ENCODE measurements at regions not wholly inside any gene's neighbourhood (a gene's known extent, or its start where the extent isn't known, plus 50 kb on each side); places are given as distances from the start of the nearest gene placed in this dataset.
"Not testable (repeated sequence)": the region's sequence is repeated elsewhere in the genome, so short reads cannot be mapped to it uniquely, and the experiment has no call there.

GRCh38 chr4:187732524-187732923 is 263.0 kb upstream of the ZFP42 start:
- peak; percentile 27 for DNase-seq (ENCODE audit: low read depth)

- no peak for DNase-seq (ENCODE audit: low read depth)
Measured at GRCh38 chr4:187739771-187740170, 255.8 kb upstream of the ZFP42 start.

GRCh38 chr4:187744911-187745310 is 250.7 kb upstream of the ZFP42 start:
- peak; percentile 10 for DNase-seq (ENCODE audit: low read depth)

GRCh38 chr4:187750652-187751051 is 244.9 kb upstream of the ZFP42 start:
- DNase-seq (ENCODE audit: low read depth) = not testable (repeated sequence)

GRCh38 chr4:187767158-187767557 is 228.4 kb upstream of the ZFP42 start:
- DNase-seq (ENCODE audit: low read depth) = no peak

GRCh38 chr4:187767687-187768086 is 227.9 kb upstream of the ZFP42 start:
- no peak for DNase-seq (ENCODE audit: low read depth)

- peak; percentile 15 for DNase-seq (ENCODE audit: low read depth)
Measured at GRCh38 chr4:187770345-187770744, 225.2 kb upstream of the ZFP42 start.

- no peak for DNase-seq (ENCODE audit: low read depth)
Measured at GRCh38 chr4:187777954-187778353, 217.6 kb upstream of the ZFP42 start.

- DNase-seq (ENCODE audit: low read depth) = no peak
Measured at GRCh38 chr4:187780070-187780469, 215.5 kb upstream of the ZFP42 start.

GRCh38 chr4:187782286-187782824 is 213.2 kb upstream of the ZFP42 start:
- no peak for DNase-seq (ENCODE audit: low read depth)

GRCh38 chr4:187786190-187786589 is 209.4 kb upstream of the ZFP42 start:
- no peak for DNase-seq (ENCODE audit: low read depth)

GRCh38 chr4:187789078-187789477 is 206.5 kb upstream of the ZFP42 start:
- DNase-seq (ENCODE audit: low read depth) = no peak

GRCh38 chr4:187795737-187796136 is 199.8 kb upstream of the ZFP42 start:
- no peak for DNase-seq (ENCODE audit: low read depth)

GRCh38 chr4:187798385-187798784 is 197.2 kb upstream of the ZFP42 start:
- no peak for DNase-seq (ENCODE audit: low read depth)

GRCh38 chr4:187799735-187800134 is 195.8 kb upstream of the ZFP42 start:
- DNase-seq (ENCODE audit: low read depth) = no peak

- no peak for DNase-seq (ENCODE audit: low read depth)
Measured at GRCh38 chr4:187811591-187811990, 184.0 kb upstream of the ZFP42 start.

GRCh38 chr4:187814737-187815465 is 180.7 kb upstream of the ZFP42 start:
- peak; percentile 17 for DNase-seq (ENCODE audit: low read depth)

GRCh38 chr4:187826725-187827124 is 168.8 kb upstream of the ZFP42 start:
- peak; percentile 23 for DNase-seq (ENCODE audit: low read depth)

- DNase-seq (ENCODE audit: low read depth) = peak; percentile 18
Measured at GRCh38 chr4:187827631-187828030, 167.9 kb upstream of the ZFP42 start.

GRCh38 chr4:187839765-187840164 is 155.8 kb upstream of the ZFP42 start:
- DNase-seq (ENCODE audit: low read depth) = no peak

- DNase-seq (ENCODE audit: low read depth) = peak; percentile 49
Measured at GRCh38 chr4:187840814-187841213, 154.8 kb upstream of the ZFP42 start.

- DNase-seq (ENCODE audit: low read depth) = no peak
Measured at GRCh38 chr4:187849556-187850225, 145.9 kb upstream of the ZFP42 start.

- peak; percentile 17 for DNase-seq (ENCODE audit: low read depth)
Measured at GRCh38 chr4:187865914-187866313, 129.7 kb upstream of the ZFP42 start.

Data from HT1080 (cell line).